SK-MEL-5 (cell line): ENCODE measurements at regions not wholly inside any gene's neighbourhood (a gene's known extent, or its start where the extent isn't known, plus 50 kb on each side); places are given as distances from the start of the nearest gene placed in this dataset.

Experiments used
- DNase-seq: peaks from one replicate; pipeline ENCODE4 v3.0.0-alpha.2; 2016; ENCODE audit warnings: low read depth, low spot score
- in situ Hi-C: cut with HindIII; loops from 2 replicates; pipeline ENCODE4 v1.10.0; 2016; ENCODE audit warnings: low sequenced_read_pairs, high pct_unique_total_duplicates, low pct_unique_long_range_greater_than_20kb

DNA sequence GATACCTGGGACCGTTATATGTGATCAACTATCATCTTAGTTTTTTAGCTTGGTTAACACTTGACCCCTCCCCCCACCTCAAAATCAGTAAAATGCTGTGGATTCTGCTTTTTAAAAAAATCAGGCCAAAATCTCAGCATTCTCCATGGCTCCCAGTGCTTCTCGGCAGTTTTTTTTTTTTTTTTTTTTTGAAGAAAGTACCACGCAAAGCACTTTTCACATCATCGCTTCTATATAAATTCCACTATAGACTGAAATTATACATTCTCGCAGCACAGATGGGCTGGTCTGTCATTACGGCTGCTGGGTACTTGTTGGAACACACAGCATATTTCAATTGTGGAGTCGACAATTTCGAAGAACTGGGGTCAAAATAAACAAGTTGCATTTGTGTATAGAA lies 67.7 kb upstream of the PPARA start:
- no peak for DNase-seq

DNA sequence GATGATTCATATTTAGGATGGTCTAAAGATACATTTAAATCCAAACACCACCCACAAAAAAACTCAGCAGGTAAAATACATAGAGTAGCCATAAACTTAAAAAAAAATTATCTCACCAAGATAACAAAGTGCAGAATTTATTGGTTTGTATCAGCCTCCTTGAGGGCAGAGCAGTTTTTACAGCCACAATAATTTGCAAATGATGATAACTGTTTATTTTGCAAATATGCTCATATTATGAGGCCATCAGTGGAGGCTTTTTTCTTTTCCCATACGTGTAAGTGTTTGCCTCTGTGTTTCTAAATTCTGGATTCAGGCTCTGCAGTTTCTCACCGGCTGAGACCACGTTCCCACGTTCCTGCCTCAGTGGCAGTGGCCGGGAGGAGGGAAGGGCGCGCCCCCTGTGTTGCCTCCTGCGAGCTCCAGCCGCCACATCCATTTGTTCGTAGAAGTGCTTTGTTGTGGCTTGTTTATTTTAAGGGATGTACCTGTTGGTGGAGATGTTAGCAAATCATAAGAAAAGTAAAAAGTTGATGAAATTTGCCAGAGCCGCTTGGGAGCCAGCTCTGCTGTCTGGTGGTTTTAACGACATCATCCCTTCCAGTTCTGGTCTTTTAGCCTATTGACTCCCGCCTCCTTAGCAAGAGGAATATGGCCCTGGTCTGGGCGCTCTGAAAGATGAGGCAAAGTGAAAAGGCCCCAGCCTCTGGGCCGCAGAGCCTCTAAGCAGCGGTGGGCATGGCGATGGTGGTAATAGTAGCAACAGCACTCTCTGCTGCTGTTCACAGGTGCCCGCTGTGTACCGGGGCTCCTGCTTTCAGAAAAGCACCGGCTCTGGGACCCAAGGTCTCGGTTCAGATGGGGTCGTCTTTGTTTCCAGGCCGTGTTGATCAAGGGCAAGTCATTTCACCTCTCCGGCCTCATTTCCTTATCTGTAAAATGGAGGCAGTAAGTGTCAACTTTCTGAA lies 66.7 kb upstream of the PPARA start:
- in situ Hi-C loops, result no loop called here
- DNase-seq, result no peak

More for the DNA sequence above, 67.7 kb upstream of the PPARA start:
- in situ Hi-C loops, result no loop called here

DNA sequence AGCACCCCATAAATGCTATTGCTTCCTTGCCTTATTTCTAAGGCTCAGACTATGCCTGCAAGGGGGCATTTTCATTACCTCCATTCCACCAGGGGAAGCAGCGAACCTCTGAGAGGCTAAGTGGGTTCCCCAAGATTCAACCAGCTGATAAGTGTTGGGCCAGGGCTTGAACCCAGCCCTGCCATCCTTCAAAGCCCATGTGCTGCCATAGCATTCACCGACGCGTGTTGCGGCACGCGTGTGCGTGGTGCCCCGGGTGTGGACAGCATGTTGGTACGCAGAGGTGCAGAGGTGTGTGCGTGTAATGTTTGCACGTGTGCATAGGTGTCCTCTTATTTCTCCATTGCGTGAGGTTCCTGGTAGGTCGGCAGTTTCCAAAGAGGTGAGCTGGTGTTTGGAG lies 66.0 kb upstream of the PPARA start:
- in situ Hi-C loops, result no loop called here
- no peak for DNase-seq

DNA sequence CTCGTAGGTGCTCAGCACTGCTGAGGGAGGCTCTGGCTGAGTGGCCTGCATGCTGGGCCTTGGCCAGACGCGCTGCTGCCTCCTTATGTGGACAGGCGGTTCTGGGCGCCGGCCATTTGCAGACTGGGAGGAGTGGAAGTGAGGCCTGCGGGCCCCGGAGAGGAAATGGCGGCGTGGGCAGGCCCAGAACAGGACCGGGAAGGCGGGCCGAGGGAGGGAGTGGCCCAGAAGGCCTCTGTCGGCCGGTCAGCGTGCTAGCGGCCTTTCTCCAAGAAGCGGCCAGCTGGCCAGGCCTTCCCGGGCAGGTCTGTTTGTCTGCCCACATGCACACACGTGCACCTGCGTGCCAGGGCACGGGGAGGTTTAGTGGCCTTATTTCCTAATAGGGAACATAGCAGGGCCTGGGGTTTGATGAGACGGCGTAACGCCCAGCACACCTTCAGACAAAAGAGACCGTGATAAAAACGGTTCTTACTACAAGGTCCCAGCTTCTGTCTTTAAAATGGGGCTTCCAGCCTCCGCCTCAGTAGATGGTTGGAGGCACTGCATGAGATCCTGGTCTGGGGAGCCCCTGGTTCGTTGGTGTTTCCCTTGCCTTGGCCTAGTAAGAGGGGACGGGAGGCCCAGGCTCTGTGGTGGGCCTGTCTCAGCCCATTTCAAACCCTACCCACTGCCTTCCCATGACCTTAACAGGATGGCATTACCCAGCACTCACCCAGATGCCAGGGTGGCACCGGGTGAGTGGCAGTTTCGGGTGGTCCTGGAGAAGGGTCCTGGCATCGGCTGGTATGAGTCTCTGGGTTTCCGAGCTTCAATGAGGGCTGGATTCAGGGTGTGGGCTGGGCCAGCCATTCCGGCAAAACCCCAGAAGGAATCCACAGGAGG lies 65.1 kb upstream of the PPARA start:
- DNase-seq, result no peak

DNA sequence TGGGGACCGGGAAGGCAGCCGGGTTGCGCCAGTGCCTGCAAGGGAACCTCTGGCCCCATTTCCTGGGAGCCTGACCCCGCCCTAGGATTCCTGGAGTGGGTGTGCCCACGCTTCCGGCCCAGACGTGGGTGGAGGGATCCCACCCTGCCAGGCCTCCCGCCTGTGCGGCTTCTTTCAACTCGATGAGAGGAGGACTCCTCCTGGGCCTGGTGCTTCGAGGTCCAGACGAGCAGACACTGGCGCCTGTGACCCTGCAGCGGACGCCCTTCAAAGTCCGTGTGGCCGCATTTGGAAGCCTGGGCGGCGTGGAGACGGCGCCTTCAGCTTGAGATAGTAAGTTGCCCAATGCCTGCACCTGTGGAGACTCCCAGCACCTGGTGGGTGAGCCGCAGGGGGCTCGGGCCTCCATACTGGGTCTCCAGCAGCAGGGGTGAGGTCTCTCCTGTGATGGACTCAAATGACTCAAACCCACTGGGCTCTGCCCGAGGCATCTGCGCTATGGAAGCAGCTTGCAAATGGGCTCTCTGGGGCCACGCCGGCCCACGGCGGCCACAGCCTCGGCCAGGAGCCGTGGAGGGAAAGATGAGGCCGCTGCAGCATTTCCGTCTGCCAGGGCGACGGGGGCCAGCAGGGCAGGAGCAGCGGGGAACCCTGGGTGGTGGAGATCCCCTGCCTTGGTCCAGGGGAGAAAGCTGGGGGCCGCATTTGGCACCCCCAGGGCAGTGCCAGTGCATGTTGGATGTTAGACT lies 64.3 kb upstream of the PPARA start:
- in situ Hi-C loops, result no loop called here
- no peak for DNase-seq

More for the DNA sequence above, 65.1 kb upstream of the PPARA start:
- in situ Hi-C loops, result no loop called here

DNA sequence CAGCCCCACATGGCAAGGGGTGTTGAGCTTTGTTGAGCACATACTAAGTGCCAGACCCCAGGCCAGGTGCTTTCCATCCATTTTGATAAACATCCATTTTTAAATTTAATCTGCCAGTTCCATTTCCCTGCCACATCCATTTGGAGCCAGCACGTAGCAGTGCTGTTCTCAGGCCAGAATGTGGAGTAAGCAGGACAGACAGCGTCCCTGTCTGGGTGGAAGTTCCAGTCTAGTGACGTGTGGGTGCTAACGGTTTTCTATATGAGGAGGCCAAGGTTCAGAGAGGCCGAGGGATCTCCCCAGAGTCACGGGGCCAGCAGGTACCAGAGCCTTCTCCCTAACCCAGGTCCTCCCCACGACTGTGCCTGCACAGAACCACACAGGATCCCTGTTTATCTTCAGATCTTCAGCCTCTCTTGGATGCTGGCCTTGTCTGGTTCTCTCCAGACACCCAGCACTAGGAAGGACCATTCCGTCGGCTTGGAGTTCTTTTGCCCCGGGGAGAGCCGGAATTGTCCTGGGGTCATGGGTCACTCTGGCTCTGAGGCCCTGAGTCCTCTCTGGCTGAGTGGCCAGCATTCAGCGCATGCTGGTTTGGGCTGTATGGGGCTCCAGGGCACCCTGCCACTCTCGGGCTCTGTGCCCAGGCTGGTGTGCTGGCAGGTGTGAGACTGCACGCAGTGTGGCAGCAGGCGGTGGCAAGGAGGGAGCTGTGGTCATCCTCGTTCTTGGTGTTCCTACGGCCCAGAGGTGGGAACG lies 63.6 kb upstream of the PPARA start:
- no peak for DNase-seq
- in situ Hi-C loops, result no loop called here

DNA sequence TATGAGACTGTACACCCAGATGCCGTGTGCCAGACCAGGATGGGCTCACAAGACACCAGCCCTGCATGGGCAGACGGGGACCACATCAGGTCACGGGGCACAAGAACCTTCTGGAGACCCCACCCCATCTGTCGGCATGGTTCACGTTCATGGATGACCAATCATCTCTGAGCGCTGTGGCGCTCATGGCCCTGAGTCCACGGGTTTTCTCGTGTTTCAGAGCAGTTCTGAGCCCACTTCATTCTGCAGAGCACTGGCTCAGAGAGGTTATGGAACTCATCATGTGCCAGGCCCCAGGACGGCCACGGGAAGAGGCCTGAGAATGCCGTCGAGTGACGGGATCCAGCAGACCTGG lies 63.0 kb upstream of the PPARA start:
- no peak for DNase-seq
- in situ Hi-C loops, result no loop called here

DNA sequence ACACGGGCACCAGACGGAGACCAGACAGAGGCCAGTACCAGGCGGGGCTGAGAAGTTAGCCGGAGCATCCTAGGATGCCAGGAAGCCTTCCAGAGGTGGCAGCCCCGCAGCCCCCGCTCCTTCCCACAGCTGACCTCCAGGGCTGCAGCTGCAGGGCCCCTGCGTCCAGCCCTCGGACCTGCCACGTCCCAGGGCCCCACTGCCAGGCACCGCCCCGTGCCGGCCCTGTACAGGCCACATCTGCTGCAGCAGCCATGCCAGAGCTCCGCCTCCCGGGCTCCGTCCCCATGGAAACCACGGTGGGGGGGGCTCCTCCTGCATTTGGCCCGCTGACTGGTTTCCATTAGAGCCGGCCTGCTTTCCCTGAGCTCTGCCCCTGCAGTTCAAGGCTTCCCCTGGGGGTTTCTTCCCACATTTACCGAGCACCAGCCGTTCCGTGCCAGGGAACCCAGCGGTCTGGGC lies 62.5 kb upstream of the PPARA start:
- in situ Hi-C loops, result no loop called here
- peak; percentile 26 for DNase-seq

DNA sequence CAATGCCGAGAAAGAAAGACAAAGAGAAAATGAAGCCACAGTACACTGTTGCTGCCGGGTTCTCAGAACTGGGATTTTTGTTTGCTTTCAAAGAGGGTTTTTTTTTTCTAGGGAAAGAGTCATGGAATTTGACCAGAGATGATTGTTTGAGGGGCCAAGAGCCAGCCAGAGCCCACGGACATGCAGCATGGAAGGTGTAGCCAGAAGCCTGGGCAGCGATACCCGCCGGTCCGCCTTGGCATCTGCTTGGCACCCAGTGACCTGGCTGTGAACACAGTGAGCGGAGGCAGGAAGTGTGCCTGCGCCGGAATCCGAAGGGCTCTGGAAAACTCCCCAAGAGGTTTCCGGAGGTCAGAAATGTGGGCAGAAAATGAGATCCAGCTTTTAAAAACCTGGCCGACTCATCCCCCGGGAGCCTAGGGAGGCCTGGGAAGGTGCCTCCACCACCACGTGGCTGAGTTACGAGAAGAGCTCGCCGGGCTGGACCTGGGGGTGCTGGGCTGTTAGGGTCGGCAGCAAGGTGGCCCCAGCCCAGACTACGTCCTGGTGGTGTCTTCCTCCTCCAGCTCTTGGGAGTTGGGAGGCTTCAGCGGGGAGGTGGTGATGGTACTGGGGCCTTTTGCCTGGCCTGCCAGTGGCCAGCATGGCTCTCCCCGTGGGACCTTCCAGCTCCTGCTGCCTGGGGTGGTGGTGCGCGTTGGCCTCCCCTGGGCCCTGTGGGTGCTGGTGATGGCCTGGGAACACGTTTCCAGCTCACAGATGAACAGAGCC lies 61.6 kb upstream of the PPARA start:
- in situ Hi-C loops, result no loop called here
- no peak for DNase-seq

DNA sequence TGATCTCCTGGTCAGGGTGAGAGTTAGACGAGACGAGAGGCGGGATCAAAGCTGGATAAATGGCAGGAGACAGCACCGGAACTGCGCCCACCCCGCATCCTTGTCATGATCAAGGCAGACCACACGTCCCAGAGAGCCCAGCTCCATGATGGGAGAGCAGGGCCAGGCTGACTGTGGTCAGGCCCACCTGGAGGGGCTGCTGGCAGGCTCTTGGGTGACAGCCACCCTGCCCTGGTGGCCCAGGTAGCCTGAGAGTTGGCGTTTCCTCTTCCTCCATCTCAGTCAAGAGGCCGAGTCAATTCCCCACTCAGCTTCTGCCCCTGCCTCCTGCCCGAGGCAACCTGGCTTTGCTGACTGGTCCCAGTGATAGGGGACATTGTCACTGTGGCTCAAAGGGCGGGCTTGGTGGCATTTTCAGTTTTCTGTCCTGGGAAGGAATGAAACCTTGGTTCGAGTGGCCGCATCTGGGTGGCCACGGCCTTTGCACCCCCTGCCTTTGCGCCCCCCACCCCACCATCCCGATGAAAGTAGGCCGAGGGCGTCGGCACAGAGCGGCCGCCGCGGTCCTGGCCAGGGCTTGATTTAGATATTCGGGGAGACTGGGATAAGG lies 60.8 kb upstream of the PPARA start:
- DNase-seq, result no peak
- in situ Hi-C loops, result no loop called here

DNA sequence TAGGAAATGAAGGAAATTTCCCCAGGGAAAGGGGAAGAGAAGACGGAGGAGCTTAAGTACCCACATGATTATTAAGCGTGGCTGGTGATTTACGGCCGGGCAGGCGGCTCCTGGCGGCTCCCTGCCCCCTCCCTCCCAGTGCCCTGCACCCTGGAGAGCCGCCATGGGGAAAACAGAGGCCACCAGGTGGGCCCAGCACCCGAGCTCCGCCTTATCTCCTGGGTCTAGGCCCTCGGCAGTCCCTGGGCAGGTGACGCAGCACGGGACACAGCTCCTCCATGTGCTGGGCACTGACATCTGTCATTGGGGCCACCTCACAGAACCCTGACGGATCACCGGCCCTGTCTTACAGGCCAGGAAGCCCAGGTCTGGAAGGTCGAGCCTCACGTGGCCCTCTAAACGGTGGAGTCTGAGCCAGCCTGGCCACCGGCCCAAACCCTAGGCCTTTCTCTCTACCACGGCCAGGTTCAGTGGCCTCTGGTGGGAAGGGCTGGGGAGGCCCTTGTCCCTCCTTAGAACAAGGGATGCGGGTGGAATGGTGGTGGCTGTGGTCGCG lies 60.2 kb upstream of the PPARA start:
- DNase-seq, result no peak
- in situ Hi-C loops, result no loop called here

DNA sequence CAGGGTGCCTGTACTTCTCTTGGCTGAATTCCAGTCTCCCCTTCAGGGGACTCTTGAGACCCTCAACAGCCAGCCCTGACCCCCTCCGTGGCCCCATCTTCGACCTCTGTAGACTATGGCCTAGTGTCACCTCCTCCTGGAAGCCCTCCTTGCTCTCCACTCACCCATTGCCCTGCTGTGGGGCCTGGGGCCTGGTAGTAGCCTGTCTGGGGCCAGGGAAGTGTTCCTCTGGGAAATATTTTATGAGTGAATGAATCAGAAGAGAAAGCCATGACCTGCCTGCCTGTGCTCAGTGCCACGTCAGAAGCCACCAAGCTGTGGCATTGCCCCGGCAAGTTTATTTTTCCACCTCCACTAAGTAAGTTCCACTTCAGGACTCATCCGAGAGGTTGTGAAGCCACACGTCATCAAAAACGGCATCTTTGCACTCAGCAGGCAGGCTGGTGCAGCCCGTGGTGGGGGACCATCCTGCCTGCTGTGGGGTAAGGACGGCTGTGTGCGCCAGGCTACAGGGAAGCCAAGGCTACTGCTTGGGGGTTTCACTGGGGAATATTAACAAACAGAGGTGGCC lies 59.6 kb upstream of the PPARA start:
- DNase-seq, result no peak
- in situ Hi-C loops, result no loop called here

DNA sequence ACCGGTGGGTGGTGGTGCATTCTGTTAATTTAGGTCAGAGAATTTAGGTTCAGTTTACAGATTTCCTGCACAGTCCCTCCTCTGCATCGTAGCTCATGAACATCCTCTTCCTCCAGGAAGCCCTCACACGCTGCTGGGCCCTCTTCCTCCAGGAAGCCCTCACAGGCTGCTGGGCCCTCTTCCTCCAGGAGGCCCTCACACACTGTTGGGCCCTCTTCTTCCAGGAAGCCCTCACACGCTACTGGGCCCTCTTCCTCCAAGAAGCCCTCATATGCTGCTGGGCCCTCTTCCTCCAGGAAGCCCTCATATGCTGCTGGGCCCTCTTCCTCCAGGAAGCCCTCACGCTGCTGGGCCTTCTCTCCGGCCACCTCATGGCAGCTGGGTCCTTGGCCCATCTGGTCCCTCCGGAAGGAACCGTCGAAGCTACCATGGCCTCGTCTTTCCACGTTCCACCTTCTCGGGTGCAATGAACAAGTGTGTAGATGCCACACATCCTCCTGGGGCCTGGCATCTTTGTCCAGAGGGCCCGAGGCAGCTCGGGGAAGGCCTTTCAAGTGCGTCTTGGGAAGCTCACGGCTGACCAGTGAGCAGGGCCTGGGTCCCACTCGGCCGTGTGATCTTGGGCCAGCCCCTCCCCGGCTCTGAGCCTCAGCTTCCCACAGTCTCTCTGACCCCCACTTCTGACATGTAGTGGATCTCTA lies 58.9 kb upstream of the PPARA start:
- in situ Hi-C loops, result no loop called here
- no peak for DNase-seq

DNA sequence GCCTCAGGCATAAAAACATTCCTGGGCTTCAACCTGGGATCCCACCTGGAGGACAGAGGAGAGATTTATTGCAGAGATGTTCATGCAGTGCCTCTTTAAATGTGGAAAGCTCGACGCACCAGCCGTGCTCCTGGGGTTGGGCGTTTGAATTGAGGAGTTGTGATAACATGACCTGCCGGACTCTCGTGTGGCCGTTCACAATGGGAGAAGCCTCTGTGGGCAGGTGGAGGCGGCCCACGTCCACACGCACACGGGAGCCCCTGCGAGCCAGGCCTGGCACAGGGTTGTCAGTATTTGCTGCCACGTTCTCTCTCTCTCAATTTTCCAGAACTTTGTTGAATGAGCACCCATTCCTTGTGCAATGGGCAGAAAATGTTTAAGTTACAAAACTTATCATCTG lies 58.3 kb upstream of the PPARA start:
- no peak for DNase-seq
- in situ Hi-C loops, result no loop called here
